ENCODE measurements at regions not wholly inside any gene's neighbourhood (a gene's known extent, or its start where the extent isn't known, plus 50 kb on each side); places are given as distances from the start of the nearest gene placed in this dataset.

DNA sequence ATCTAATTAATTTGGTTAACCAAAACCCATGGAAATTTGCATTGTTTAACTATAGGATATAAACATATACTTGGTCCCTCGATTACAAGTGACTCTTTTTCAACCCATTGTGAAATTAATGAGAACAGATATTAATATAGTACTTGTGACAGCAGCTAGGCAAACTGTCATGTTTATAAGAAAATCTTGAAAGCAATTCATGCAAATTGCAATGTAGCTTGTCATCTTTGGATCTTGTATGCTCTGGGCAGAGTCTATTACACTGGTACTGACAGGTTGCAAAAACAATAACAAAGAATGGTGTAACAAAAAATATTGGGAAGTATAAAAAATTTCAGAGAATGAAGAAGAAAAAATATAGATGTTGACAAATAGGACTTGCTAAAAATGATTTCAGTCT lies 941.0 kb downstream of the DNAH5 start:
- Histone ChIP-seq H3K27ac (ENCODE audit: insufficient read depth in 1 of 2, low read depth in 1 of 2, low read length in 2 of 2, poor library complexity in 1 of 2, severe bottlenecking in 2 of 2) (no peak overlapping the region), H3K4me3 (ENCODE audit: control insufficient read depth in 1 of 7, extremely low read depth in 1 of 7, insufficient read depth in 4 of 7, low read depth in 2 of 7, low read length in 6 of 7) (no peak overlapping the region), H3K36me3 (ENCODE audit: control insufficient read depth in 4 of 4, insufficient read depth in 4 of 4, low read length in 3 of 4) (no peaks in the 10 kb centered on the region), H3K27me3 (replicated peaks in 2 of 5; ENCODE audit: control insufficient read depth in 4 of 5, insufficient read depth in 5 of 5, low read length in 4 of 5) (no peaks in the 10 kb centered on the region), H3K4me1 (ENCODE audit: control extremely low read depth in 1 of 4, control insufficient read depth in 4 of 4, insufficient read depth in 4 of 4, low read length in 3 of 4) (no peaks in the 10 kb centered on the region), H3K9me3 (ENCODE audit: control extremely low read depth in 1 of 5, control insufficient read depth in 4 of 5, insufficient read depth in 2 of 5, low read depth in 1 of 5, low read length in 4 of 5) (peaks cover 0 to 2% (median 0%) of the 10 kb centered on the region in 5 experiments)
- CTCF ChIA-PET: no interaction called here
- POLR2A ChIA-PET: no interaction called here
- no peak for DNase-seq
- WGBS (ENCODE audit: insufficient coverage): no CpG with 5 or more reads among the region's 1 CpG

DNA sequence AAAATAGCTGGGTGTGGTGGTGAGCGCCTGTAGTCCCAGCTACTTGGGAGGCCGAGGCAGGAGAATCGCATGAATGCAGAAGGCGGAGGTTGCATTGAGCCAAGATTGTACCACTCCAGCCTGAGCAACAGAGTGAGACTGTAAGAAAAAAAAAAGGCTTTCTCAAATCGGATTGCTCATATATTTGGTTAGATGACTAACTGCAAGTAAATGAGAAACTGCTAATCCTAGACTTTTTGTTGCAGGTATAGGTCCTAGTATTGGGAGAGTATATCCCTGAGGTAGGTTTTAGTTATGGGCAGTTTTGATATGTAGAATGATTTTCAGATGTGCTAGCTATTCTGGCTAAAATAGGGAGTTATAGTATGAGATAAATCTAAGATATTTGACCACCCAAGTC lies 944.8 kb downstream of the DNAH5 start:
- WGBS (ENCODE audit: insufficient coverage): 89% methylated on average over 5 of the region's 5 CpGs
- Histone ChIP-seq H3K27ac (ENCODE audit: insufficient read depth in 1 of 2, low read depth in 1 of 2, low read length in 2 of 2, poor library complexity in 1 of 2, severe bottlenecking in 2 of 2) (no peak overlapping the region), H3K27me3 (replicated peaks in 2 of 5; ENCODE audit: control insufficient read depth in 4 of 5, insufficient read depth in 5 of 5, low read length in 4 of 5) (no peaks in the 10 kb centered on the region), H3K9me3 (ENCODE audit: control extremely low read depth in 1 of 5, control insufficient read depth in 4 of 5, insufficient read depth in 2 of 5, low read depth in 1 of 5, low read length in 4 of 5) (no peaks in the 10 kb centered on the region), H3K4me3 (ENCODE audit: control insufficient read depth in 1 of 7, extremely low read depth in 1 of 7, insufficient read depth in 4 of 7, low read depth in 2 of 7, low read length in 6 of 7) (no peak overlapping the region), H3K4me1 (ENCODE audit: control extremely low read depth in 1 of 4, control insufficient read depth in 4 of 4, insufficient read depth in 4 of 4, low read length in 3 of 4) (no peaks in the 10 kb centered on the region), H3K36me3 (ENCODE audit: control insufficient read depth in 4 of 4, insufficient read depth in 4 of 4, low read length in 3 of 4) (no peaks in the 10 kb centered on the region)
- ChIA-PET POLR2A (no interaction called here), CTCF (no interaction called here)
- DNase-seq: no peak

DNA sequence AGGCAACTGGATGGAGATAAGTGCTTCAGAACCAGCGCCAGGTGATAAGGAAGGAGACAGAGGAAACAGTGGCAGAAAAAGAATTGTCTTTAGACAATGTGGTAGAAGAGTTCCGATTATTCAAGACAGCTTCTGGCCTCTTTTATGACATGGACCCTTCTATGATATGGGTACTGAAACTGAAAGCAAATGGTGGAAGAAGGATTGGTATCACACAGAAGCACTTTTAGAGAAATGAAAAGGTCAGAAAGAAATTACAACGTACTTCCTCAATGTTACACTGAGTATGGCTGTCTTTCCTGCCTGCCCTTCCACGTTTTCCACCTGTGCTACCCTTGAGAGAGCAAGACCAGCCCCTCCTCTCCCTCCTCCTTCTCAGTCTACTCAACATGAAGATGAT lies 959.3 kb downstream of the DNAH5 start:
- no peaks in the 10 kb centered on the region for H3K36me3 ChIP-seq (ENCODE audit: control insufficient read depth in 4 of 4, insufficient read depth in 4 of 4, low read length in 3 of 4)
- ChIA-PET CTCF (no interaction called here), POLR2A (no interaction called here)
- H3K4me1 ChIP-seq (ENCODE audit: control extremely low read depth in 1 of 4, control insufficient read depth in 4 of 4, insufficient read depth in 4 of 4, low read length in 3 of 4): peaks cover 0 to 2% (median 0%) of the 10 kb centered on the region in 4 experiments
- H3K9me3 ChIP-seq (ENCODE audit: control extremely low read depth in 1 of 5, control insufficient read depth in 4 of 5, insufficient read depth in 2 of 5, low read depth in 1 of 5, low read length in 4 of 5): peaks cover 0 to 2% (median 0%) of the 10 kb centered on the region in 5 experiments
- H3K27me3 ChIP-seq (replicated peaks in 2 of 5; ENCODE audit: control insufficient read depth in 4 of 5, insufficient read depth in 5 of 5, low read length in 4 of 5): no peaks in the 10 kb centered on the region
- DNase-seq: peak in 1 of 3 donors; percentile 0
- H3K27ac ChIP-seq (ENCODE audit: insufficient read depth in 1 of 2, low read depth in 1 of 2, low read length in 2 of 2, poor library complexity in 1 of 2, severe bottlenecking in 2 of 2): no peak overlapping the region
- no peak overlapping the region for H3K4me3 ChIP-seq (ENCODE audit: control insufficient read depth in 1 of 7, extremely low read depth in 1 of 7, insufficient read depth in 4 of 7, low read depth in 2 of 7, low read length in 6 of 7)
- 78% methylated on average over 4 of the region's 4 CpGs for WGBS (ENCODE audit: insufficient coverage)

GRCh38 chr5:12974856-12975255 lies 969.6 kb downstream of the DNAH5 start:
- ChIA-PET CTCF (no interaction called here), POLR2A (no interaction called here)
- H3K4me3 ChIP-seq (ENCODE audit: control insufficient read depth in 1 of 7, extremely low read depth in 1 of 7, insufficient read depth in 4 of 7, low read depth in 2 of 7, low read length in 6 of 7): peak overlapping the region in 1 of 7 experiments; percentile 36
- no peaks in the 10 kb centered on the region for H3K9me3 ChIP-seq (ENCODE audit: control extremely low read depth in 1 of 5, control insufficient read depth in 4 of 5, insufficient read depth in 2 of 5, low read depth in 1 of 5, low read length in 4 of 5)
- no peaks in the 10 kb centered on the region for H3K27me3 ChIP-seq (replicated peaks in 2 of 5; ENCODE audit: control insufficient read depth in 4 of 5, insufficient read depth in 5 of 5, low read length in 4 of 5)
- H3K27ac ChIP-seq (ENCODE audit: insufficient read depth in 1 of 2, low read depth in 1 of 2, low read length in 2 of 2, poor library complexity in 1 of 2, severe bottlenecking in 2 of 2): peak overlapping the region in 1 of 2 experiments; percentile 47
- peak; percentile 25 to 79 (median 65) for DNase-seq
- H3K36me3 ChIP-seq (ENCODE audit: control insufficient read depth in 4 of 4, insufficient read depth in 4 of 4, low read length in 3 of 4): no peaks in the 10 kb centered on the region
- WGBS (ENCODE audit: insufficient coverage): 0% methylated on average over 1 of the region's 3 CpGs
- H3K4me1 ChIP-seq (ENCODE audit: control extremely low read depth in 1 of 4, control insufficient read depth in 4 of 4, insufficient read depth in 4 of 4, low read length in 3 of 4): peaks cover 5 to 24% (median 14%) of the 10 kb centered on the region in 4 experiments

- ChIA-PET CTCF (no interaction called here), POLR2A (no interaction called here)
- H3K36me3 ChIP-seq (ENCODE audit: control insufficient read depth in 4 of 4, insufficient read depth in 4 of 4, low read length in 3 of 4): no peaks in the 10 kb centered on the region
- no peaks in the 10 kb centered on the region for H3K9me3 ChIP-seq (ENCODE audit: control extremely low read depth in 1 of 5, control insufficient read depth in 4 of 5, insufficient read depth in 2 of 5, low read depth in 1 of 5, low read length in 4 of 5)
- DNase-seq: no peak
- H3K4me1 ChIP-seq (ENCODE audit: control extremely low read depth in 1 of 4, control insufficient read depth in 4 of 4, insufficient read depth in 4 of 4, low read length in 3 of 4): no peaks in the 10 kb centered on the region
- no peaks in the 10 kb centered on the region for H3K27me3 ChIP-seq (replicated peaks in 2 of 5; ENCODE audit: control insufficient read depth in 4 of 5, insufficient read depth in 5 of 5, low read length in 4 of 5)
- H3K4me3 ChIP-seq (ENCODE audit: control insufficient read depth in 1 of 7, extremely low read depth in 1 of 7, insufficient read depth in 4 of 7, low read depth in 2 of 7, low read length in 6 of 7): no peak overlapping the region
- WGBS (ENCODE audit: insufficient coverage): no CpG with 5 or more reads among the region's 4 CpGs
- H3K27ac ChIP-seq (ENCODE audit: insufficient read depth in 1 of 2, low read depth in 1 of 2, low read length in 2 of 2, poor library complexity in 1 of 2, severe bottlenecking in 2 of 2): no peak overlapping the region
These were observed 978.7 kb downstream of the DNAH5 start for GRCh38 chr5:12965804-12966203.

DNA sequence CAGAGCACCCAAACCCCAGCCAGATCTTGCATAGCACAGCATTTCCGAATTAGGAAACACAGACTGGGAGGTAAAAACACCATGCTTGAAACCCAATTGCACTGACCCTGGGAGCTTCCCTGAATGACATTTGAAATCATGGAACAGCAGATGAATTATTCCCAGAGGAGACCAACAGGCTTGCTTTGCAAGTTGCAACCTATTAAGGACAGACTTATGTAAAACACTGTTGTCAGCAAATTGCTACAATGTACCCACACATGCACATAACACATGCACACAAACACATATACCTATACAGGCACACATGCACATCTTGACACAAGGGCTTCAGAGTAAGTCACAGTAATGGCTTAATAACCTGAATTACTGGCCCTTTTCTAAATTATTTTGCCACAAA lies 984.8 kb downstream of the DNAH5 start:
- no peaks in the 10 kb centered on the region for H3K36me3 ChIP-seq (ENCODE audit: control insufficient read depth in 4 of 4, insufficient read depth in 4 of 4, low read length in 3 of 4)
- POLR2A ChIA-PET: no interaction called here

DNA sequence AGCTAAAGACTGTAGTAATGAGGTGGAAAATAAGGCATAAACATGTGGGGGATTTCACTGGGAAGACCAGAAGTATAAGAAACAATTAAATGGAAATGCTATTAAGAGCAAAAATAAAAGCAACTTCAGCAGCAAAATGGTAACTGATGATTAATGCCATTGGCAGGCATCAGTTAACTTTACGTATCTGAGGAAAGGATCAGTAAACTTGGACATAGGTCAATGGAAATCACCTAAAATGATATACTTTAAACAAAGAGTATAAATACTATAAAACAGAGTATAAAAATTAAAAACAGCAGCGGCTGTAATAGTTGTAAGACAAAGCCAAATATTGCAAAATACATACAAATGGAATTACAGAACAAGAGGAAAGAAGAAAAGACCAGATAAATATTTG lies 992.1 kb downstream of the DNAH5 start:
- Histone ChIP-seq H3K4me3 (ENCODE audit: control insufficient read depth in 1 of 7, extremely low read depth in 1 of 7, insufficient read depth in 4 of 7, low read depth in 2 of 7, low read length in 6 of 7) (no peak overlapping the region), H3K4me1 (ENCODE audit: control extremely low read depth in 1 of 4, control insufficient read depth in 4 of 4, insufficient read depth in 4 of 4, low read length in 3 of 4) (no peaks in the 10 kb centered on the region), H3K27ac (ENCODE audit: insufficient read depth in 1 of 2, low read depth in 1 of 2, low read length in 2 of 2, poor library complexity in 1 of 2, severe bottlenecking in 2 of 2) (no peak overlapping the region), H3K9me3 (ENCODE audit: control extremely low read depth in 1 of 5, control insufficient read depth in 4 of 5, insufficient read depth in 2 of 5, low read depth in 1 of 5, low read length in 4 of 5) (no peaks in the 10 kb centered on the region), H3K36me3 (ENCODE audit: control insufficient read depth in 4 of 4, insufficient read depth in 4 of 4, low read length in 3 of 4) (no peaks in the 10 kb centered on the region), H3K27me3 (replicated peaks in 2 of 5; ENCODE audit: control insufficient read depth in 4 of 5, insufficient read depth in 5 of 5, low read length in 4 of 5) (no peaks in the 10 kb centered on the region)
- WGBS (ENCODE audit: insufficient coverage): no CpG with 5 or more reads among the region's 2 CpGs
- POLR2A ChIA-PET: no interaction called here
- no peak for DNase-seq
- CTCF ChIA-PET: no interaction called here

More for the DNA sequence above, 984.8 kb downstream of the DNAH5 start:
- Histone ChIP-seq H3K9me3 (ENCODE audit: control extremely low read depth in 1 of 5, control insufficient read depth in 4 of 5, insufficient read depth in 2 of 5, low read depth in 1 of 5, low read length in 4 of 5) (no peaks in the 10 kb centered on the region), H3K4me1 (ENCODE audit: control extremely low read depth in 1 of 4, control insufficient read depth in 4 of 4, insufficient read depth in 4 of 4, low read length in 3 of 4) (no peaks in the 10 kb centered on the region), H3K27me3 (replicated peaks in 2 of 5; ENCODE audit: control insufficient read depth in 4 of 5, insufficient read depth in 5 of 5, low read length in 4 of 5) (no peaks in the 10 kb centered on the region), H3K4me3 (ENCODE audit: control insufficient read depth in 1 of 7, extremely low read depth in 1 of 7, insufficient read depth in 4 of 7, low read depth in 2 of 7, low read length in 6 of 7) (no peak overlapping the region), H3K27ac (ENCODE audit: insufficient read depth in 1 of 2, low read depth in 1 of 2, low read length in 2 of 2, poor library complexity in 1 of 2, severe bottlenecking in 2 of 2) (no peak overlapping the region)
- CTCF ChIA-PET: no interaction called here
- 100% methylated on average over 1 of the region's 1 CpG for WGBS (ENCODE audit: insufficient coverage)
- no peak for DNase-seq

Measured in common myeloid progenitor, CD34-positive (primary cell).